H9 (cell line): ENCODE measurements at regions not wholly inside any gene's neighbourhood (a gene's known extent, or its start where the extent isn't known, plus 50 kb on each side); places are given as distances from the start of the nearest gene placed in this dataset.

Experiments
- DNase-seq: peaks from one replicate; pipeline ENCODE4 v3.0.0-alpha.2; 2017
- H2AFZ ChIP-seq: one replicate; pipeline ENCODE4 v1.6.1; 2013; ENCODE audit warnings: mild to moderate bottlenecking, low read length, control low read depth, moderate library complexity
- H2AK5ac ChIP-seq: 2 replicates; pipeline ENCODE4 v1.6.1; 2013; ENCODE audit warnings: low read length, control low read depth, mixed read lengths; ENCODE audit not compliant: insufficient read length
- H2BK120ac ChIP-seq: one replicate; pipeline ENCODE4 v1.6.1; 2013; ENCODE audit warnings: low read depth, mild to moderate bottlenecking, low read length, control low read depth, inconsistent platforms; ENCODE audit not compliant: poor library complexity, severe bottlenecking
- H2BK12ac ChIP-seq: 2 replicates; pipeline ENCODE4 v1.6.1; 2013; ENCODE audit warnings: low read length, control low read depth, mixed read lengths, low read depth; ENCODE audit not compliant: insufficient read length
- H2BK15ac ChIP-seq: 2 replicates; pipeline ENCODE4 v1.6.1; 2013; ENCODE audit warnings: low read depth, low read length, control low read depth
- H2BK20ac ChIP-seq: one replicate; pipeline ENCODE4 v1.6.1; 2013; ENCODE audit warnings: low read depth, mild to moderate bottlenecking, low read length, control low read depth, inconsistent platforms; ENCODE audit not compliant: poor library complexity, severe bottlenecking
- H2BK5ac ChIP-seq: 2 replicates; pipeline ENCODE4 v1.6.1; 2013; ENCODE audit warnings: low read length, control low read depth, mixed read lengths; ENCODE audit not compliant: insufficient read length
- H3K14ac ChIP-seq: 2 replicates; pipeline ENCODE4 v1.6.1; 2013; ENCODE audit warnings: low read length, control low read depth; ENCODE audit not compliant: insufficient read depth
- H3K18ac ChIP-seq: 2 replicates; pipeline ENCODE4 v1.6.1; 2013; ENCODE audit warnings: low read depth, mild to moderate bottlenecking, mixed read lengths, low read length, control low read depth; ENCODE audit not compliant: insufficient read length
- H3K23ac ChIP-seq: 2 replicates; pipeline ENCODE4 v1.6.1; 2013; ENCODE audit warnings: low read length, control low read depth, mixed read lengths, low read depth; ENCODE audit not compliant: insufficient read length
- H3K23me2 ChIP-seq: 2 replicates; pipeline ENCODE4 v1.6.1; 2013; ENCODE audit warnings: low read depth, mild to moderate bottlenecking, mixed read lengths, low read length, control low read depth; ENCODE audit not compliant: insufficient read length, poor library complexity, severe bottlenecking
- H3K27ac ChIP-seq: 2 replicates; pipeline ENCODE4 v1.5.1; 2013; ENCODE audit warnings: low read length, control low read depth, mixed read lengths, low read depth; ENCODE audit not compliant: insufficient read length
- H3K27me3 ChIP-seq: 2 replicates; pipeline ENCODE4 v1.6.1; 2013; ENCODE audit warnings: low read length, control low read depth, inconsistent platforms; ENCODE audit not compliant: insufficient read depth
- H3K4ac ChIP-seq: 2 replicates; pipeline ENCODE4 v1.6.1; 2013; ENCODE audit warnings: low read depth, mild to moderate bottlenecking, control low read depth, inconsistent platforms, low read length, moderate library complexity
- H3K4me1 ChIP-seq: 2 replicates; pipeline ENCODE4 v1.6.1; 2013; ENCODE audit warnings: low read length, control low read depth, inconsistent platforms; ENCODE audit not compliant: insufficient read depth
- H3K4me2 ChIP-seq: 2 replicates; pipeline ENCODE4 v1.6.1; 2013; ENCODE audit warnings: low read length, control low read depth, mixed read lengths; ENCODE audit not compliant: insufficient read length, insufficient read depth
- H3K56ac ChIP-seq: 2 replicates; pipeline ENCODE4 v1.6.1; 2013; ENCODE audit warnings: low read depth, mild to moderate bottlenecking, mixed read lengths, low read length, control low read depth; ENCODE audit not compliant: insufficient read length
- H3K79me1 ChIP-seq: 2 replicates; pipeline ENCODE4 v1.6.1; 2013; ENCODE audit warnings: low read depth, mild to moderate bottlenecking, moderate library complexity, low read length, control low read depth, inconsistent platforms; ENCODE audit not compliant: insufficient read depth, poor library complexity, severe bottlenecking
- H3K79me2 ChIP-seq: 2 replicates; pipeline ENCODE4 v1.6.1; 2013; ENCODE audit warnings: low read length, control low read depth, inconsistent platforms; ENCODE audit not compliant: insufficient read depth
- H3K9ac ChIP-seq: 2 replicates; pipeline ENCODE4 v1.6.1; 2013; ENCODE audit warnings: low read length, control low read depth, mixed read lengths; ENCODE audit not compliant: insufficient read length; ENCODE audit errors: extremely low read depth
- H3K9me3 ChIP-seq: one replicate; pipeline ENCODE4 v1.6.1; 2013; ENCODE audit warnings: low read depth, low read length, inconsistent platforms; ENCODE audit not compliant: control insufficient read depth
- H3T11ph ChIP-seq: one replicate; pipeline ENCODE4 v1.6.1; 2013; ENCODE audit warnings: mild to moderate bottlenecking, low read length, control low read depth, inconsistent platforms
- H4K20me1 ChIP-seq: one replicate; pipeline ENCODE4 v1.6.1; 2013; ENCODE audit not compliant: control insufficient read depth, insufficient read length, insufficient read depth
- H4K5ac ChIP-seq: 2 replicates; pipeline ENCODE4 v1.6.1; 2013; ENCODE audit warnings: low read depth, mild to moderate bottlenecking, mixed read lengths, low read length, control low read depth; ENCODE audit not compliant: insufficient read length
- H4K8ac ChIP-seq: replicated peaks from 2 replicates; pipeline ENCODE4 v1.6.1; 2013; ENCODE audit warnings: low read length, control low read depth, mixed read lengths, low read depth; ENCODE audit not compliant: insufficient read length
- H4K91ac ChIP-seq: 2 replicates; pipeline ENCODE4 v1.6.1; 2013; ENCODE audit warnings: low read depth, mild to moderate bottlenecking, moderate library complexity, mixed read lengths, low read length, control low read depth; ENCODE audit not compliant: insufficient read length
- H3K27ac Mint-ChIP-seq, 3 experiments: 2 replicates in 2 of 3; 3 replicates in 1 of 3; pipeline ENCODE4 v1.8.0; 2020 to 2021; ENCODE audit warnings: mixed read lengths in 3 of 3, mild to moderate bottlenecking in 1 of 3, moderate library complexity in 1 of 3
- H3K27me3 Mint-ChIP-seq: 2 replicates; pipeline ENCODE4 v1.8.0; 2021; ENCODE audit warnings: low read depth, mild to moderate bottlenecking, moderate library complexity, mixed read lengths
- H3K36me3 Mint-ChIP-seq, 3 experiments: 2 replicates in 2 of 3; 3 replicates in 1 of 3; pipeline ENCODE4 v1.8.0; 2020 to 2021; ENCODE audit warnings: low read depth in 3 of 3, mixed read lengths in 3 of 3; ENCODE audit not compliant: insufficient read depth in 1 of 3
- H3K4me1 Mint-ChIP-seq, 2 experiments: 2 replicates each; pipeline ENCODE4 v1.8.0; 2020; ENCODE audit warnings: mixed read lengths in 2 of 2
- H3K4me3 Mint-ChIP-seq, 2 experiments: 2 replicates in 1 of 2; 3 replicates in 1 of 2; pipeline ENCODE4 v1.8.0; 2020 to 2021; ENCODE audit warnings: mild to moderate bottlenecking in 2 of 2, mixed read lengths in 2 of 2, moderate library complexity in 1 of 2
- H3K9me3 Mint-ChIP-seq, 2 experiments: 2 replicates in 1 of 2; 3 replicates in 1 of 2; pipeline ENCODE4 v1.8.0; 2020; ENCODE audit warnings: mild to moderate bottlenecking in 2 of 2, mixed read lengths in 2 of 2, moderate library complexity in 1 of 2
- CTCF ChIP-seq: fragments of 200-600 bp; sonication (generic); conservative IDR thresholded peaks from 3 replicates; pipeline ENCODE4 v1.8.0; 2021; ENCODE audit warnings: antibody characterized with exemption, mild to moderate bottlenecking

GRCh38 chr18:46209161-46209560 is 105.0 kb downstream of the HAUS1 start:
- no peak overlapping the region for H3K27ac ChIP-seq
- peaks cover 3% of the 10 kb centered on the region for H3K79me1 ChIP-seq
- H3K18ac ChIP-seq, result no peak overlapping the region
- H4K91ac ChIP-seq, result no peak overlapping the region
- H4K20me1 ChIP-seq, result no peaks in the 10 kb centered on the region
- H3K9ac ChIP-seq, result no peak overlapping the region
- no peak overlapping the region for H3K4ac ChIP-seq
- no peaks in the 10 kb centered on the region for H3K9me3 ChIP-seq
- no peak overlapping the region for H2BK5ac ChIP-seq
- no peak overlapping the region for H3T11ph ChIP-seq
- no peak overlapping the region for H2BK20ac ChIP-seq
- no peak overlapping the region for H4K5ac ChIP-seq
- H2AK5ac ChIP-seq, result no peak overlapping the region
- H3K56ac ChIP-seq, result no peak overlapping the region
- Mint-ChIP-seq H3K4me3 (no peak overlapping the region), H3K4me1 (peaks cover 6% of the 10 kb centered on the region in 2 experiments; a peak in 3 of 4 replicates), H3K27me3 (no peaks in the 10 kb centered on the region), H3K9me3 (no peaks in the 10 kb centered on the region; a peak in 1 of 5 replicates), H3K36me3 (no peaks in the 10 kb centered on the region), H3K27ac (0 out of 7 replicates have a peak overlapping the region, but pooled peaks of 1 of the 3 experiments have one; percentile 56)
- TF ChIP-seq CTCF, result no peak
- no peak overlapping the region for H2AFZ ChIP-seq
- H3K23me2 ChIP-seq, result no peaks in the 10 kb centered on the region
- H3K79me2 ChIP-seq, result no peaks in the 10 kb centered on the region; the same call in 1 of the 2 replicates
- no peak for DNase-seq
- no peak overlapping the region for H2BK12ac ChIP-seq
- H3K4me1 ChIP-seq, result no peaks in the 10 kb centered on the region
- no peak overlapping the region for H3K14ac ChIP-seq
- H3K27me3 ChIP-seq, result no peaks in the 10 kb centered on the region
- no peak overlapping the region for H3K4me2 ChIP-seq
- no peak overlapping the region for H2BK15ac ChIP-seq
- no peak overlapping the region for H4K8ac ChIP-seq
- no peak overlapping the region for H2BK120ac ChIP-seq
- H3K23ac ChIP-seq, result no peak overlapping the region
